H9 (cell line): ENCODE measurements at regions not wholly inside any gene's neighbourhood (a gene's known extent, or its start where the extent isn't known, plus 50 kb on each side); places are given as distances from the start of the nearest gene placed in this dataset.

Experiments
- DNase-seq: peaks from one replicate; pipeline ENCODE4 v3.0.0-alpha.2; 2017
- H2AFZ ChIP-seq: one replicate; pipeline ENCODE4 v1.6.1; 2013; ENCODE audit warnings: mild to moderate bottlenecking, low read length, control low read depth, moderate library complexity
- H2AK5ac ChIP-seq: 2 replicates; pipeline ENCODE4 v1.6.1; 2013; ENCODE audit warnings: low read length, control low read depth, mixed read lengths; ENCODE audit not compliant: insufficient read length
- H2BK120ac ChIP-seq: one replicate; pipeline ENCODE4 v1.6.1; 2013; ENCODE audit warnings: low read depth, mild to moderate bottlenecking, low read length, control low read depth, inconsistent platforms; ENCODE audit not compliant: poor library complexity, severe bottlenecking
- H2BK12ac ChIP-seq: 2 replicates; pipeline ENCODE4 v1.6.1; 2013; ENCODE audit warnings: low read length, control low read depth, mixed read lengths, low read depth; ENCODE audit not compliant: insufficient read length
- H2BK15ac ChIP-seq: 2 replicates; pipeline ENCODE4 v1.6.1; 2013; ENCODE audit warnings: low read depth, low read length, control low read depth
- H2BK20ac ChIP-seq: one replicate; pipeline ENCODE4 v1.6.1; 2013; ENCODE audit warnings: low read depth, mild to moderate bottlenecking, low read length, control low read depth, inconsistent platforms; ENCODE audit not compliant: poor library complexity, severe bottlenecking
- H2BK5ac ChIP-seq: 2 replicates; pipeline ENCODE4 v1.6.1; 2013; ENCODE audit warnings: low read length, control low read depth, mixed read lengths; ENCODE audit not compliant: insufficient read length
- H3K14ac ChIP-seq: 2 replicates; pipeline ENCODE4 v1.6.1; 2013; ENCODE audit warnings: low read length, control low read depth; ENCODE audit not compliant: insufficient read depth
- H3K18ac ChIP-seq: 2 replicates; pipeline ENCODE4 v1.6.1; 2013; ENCODE audit warnings: low read depth, mild to moderate bottlenecking, mixed read lengths, low read length, control low read depth; ENCODE audit not compliant: insufficient read length
- H3K23ac ChIP-seq: 2 replicates; pipeline ENCODE4 v1.6.1; 2013; ENCODE audit warnings: low read length, control low read depth, mixed read lengths, low read depth; ENCODE audit not compliant: insufficient read length
- H3K23me2 ChIP-seq: 2 replicates; pipeline ENCODE4 v1.6.1; 2013; ENCODE audit warnings: low read depth, mild to moderate bottlenecking, mixed read lengths, low read length, control low read depth; ENCODE audit not compliant: insufficient read length, poor library complexity, severe bottlenecking
- H3K27ac ChIP-seq: 2 replicates; pipeline ENCODE4 v1.5.1; 2013; ENCODE audit warnings: low read length, control low read depth, mixed read lengths, low read depth; ENCODE audit not compliant: insufficient read length
- H3K27me3 ChIP-seq: 2 replicates; pipeline ENCODE4 v1.6.1; 2013; ENCODE audit warnings: low read length, control low read depth, inconsistent platforms; ENCODE audit not compliant: insufficient read depth
- H3K4ac ChIP-seq: 2 replicates; pipeline ENCODE4 v1.6.1; 2013; ENCODE audit warnings: low read depth, mild to moderate bottlenecking, control low read depth, inconsistent platforms, low read length, moderate library complexity
- H3K4me1 ChIP-seq: 2 replicates; pipeline ENCODE4 v1.6.1; 2013; ENCODE audit warnings: low read length, control low read depth, inconsistent platforms; ENCODE audit not compliant: insufficient read depth
- H3K4me2 ChIP-seq: 2 replicates; pipeline ENCODE4 v1.6.1; 2013; ENCODE audit warnings: low read length, control low read depth, mixed read lengths; ENCODE audit not compliant: insufficient read length, insufficient read depth
- H3K56ac ChIP-seq: 2 replicates; pipeline ENCODE4 v1.6.1; 2013; ENCODE audit warnings: low read depth, mild to moderate bottlenecking, mixed read lengths, low read length, control low read depth; ENCODE audit not compliant: insufficient read length
- H3K79me1 ChIP-seq: 2 replicates; pipeline ENCODE4 v1.6.1; 2013; ENCODE audit warnings: low read depth, mild to moderate bottlenecking, moderate library complexity, low read length, control low read depth, inconsistent platforms; ENCODE audit not compliant: insufficient read depth, poor library complexity, severe bottlenecking
- H3K79me2 ChIP-seq: 2 replicates; pipeline ENCODE4 v1.6.1; 2013; ENCODE audit warnings: low read length, control low read depth, inconsistent platforms; ENCODE audit not compliant: insufficient read depth
- H3K9ac ChIP-seq: 2 replicates; pipeline ENCODE4 v1.6.1; 2013; ENCODE audit warnings: low read length, control low read depth, mixed read lengths; ENCODE audit not compliant: insufficient read length; ENCODE audit errors: extremely low read depth
- H3K9me3 ChIP-seq: one replicate; pipeline ENCODE4 v1.6.1; 2013; ENCODE audit warnings: low read depth, low read length, inconsistent platforms; ENCODE audit not compliant: control insufficient read depth
- H3T11ph ChIP-seq: one replicate; pipeline ENCODE4 v1.6.1; 2013; ENCODE audit warnings: mild to moderate bottlenecking, low read length, control low read depth, inconsistent platforms
- H4K20me1 ChIP-seq: one replicate; pipeline ENCODE4 v1.6.1; 2013; ENCODE audit not compliant: control insufficient read depth, insufficient read length, insufficient read depth
- H4K5ac ChIP-seq: 2 replicates; pipeline ENCODE4 v1.6.1; 2013; ENCODE audit warnings: low read depth, mild to moderate bottlenecking, mixed read lengths, low read length, control low read depth; ENCODE audit not compliant: insufficient read length
- H4K8ac ChIP-seq: replicated peaks from 2 replicates; pipeline ENCODE4 v1.6.1; 2013; ENCODE audit warnings: low read length, control low read depth, mixed read lengths, low read depth; ENCODE audit not compliant: insufficient read length
- H4K91ac ChIP-seq: 2 replicates; pipeline ENCODE4 v1.6.1; 2013; ENCODE audit warnings: low read depth, mild to moderate bottlenecking, moderate library complexity, mixed read lengths, low read length, control low read depth; ENCODE audit not compliant: insufficient read length
- H3K27ac Mint-ChIP-seq, 3 experiments: 2 replicates in 2 of 3; 3 replicates in 1 of 3; pipeline ENCODE4 v1.8.0; 2020 to 2021; ENCODE audit warnings: mixed read lengths in 3 of 3, mild to moderate bottlenecking in 1 of 3, moderate library complexity in 1 of 3
- H3K27me3 Mint-ChIP-seq: 2 replicates; pipeline ENCODE4 v1.8.0; 2021; ENCODE audit warnings: low read depth, mild to moderate bottlenecking, moderate library complexity, mixed read lengths
- H3K36me3 Mint-ChIP-seq, 3 experiments: 2 replicates in 2 of 3; 3 replicates in 1 of 3; pipeline ENCODE4 v1.8.0; 2020 to 2021; ENCODE audit warnings: low read depth in 3 of 3, mixed read lengths in 3 of 3; ENCODE audit not compliant: insufficient read depth in 1 of 3
- H3K4me1 Mint-ChIP-seq, 2 experiments: 2 replicates each; pipeline ENCODE4 v1.8.0; 2020; ENCODE audit warnings: mixed read lengths in 2 of 2
- H3K4me3 Mint-ChIP-seq, 2 experiments: 2 replicates in 1 of 2; 3 replicates in 1 of 2; pipeline ENCODE4 v1.8.0; 2020 to 2021; ENCODE audit warnings: mild to moderate bottlenecking in 2 of 2, mixed read lengths in 2 of 2, moderate library complexity in 1 of 2
- H3K9me3 Mint-ChIP-seq, 2 experiments: 2 replicates in 1 of 2; 3 replicates in 1 of 2; pipeline ENCODE4 v1.8.0; 2020; ENCODE audit warnings: mild to moderate bottlenecking in 2 of 2, mixed read lengths in 2 of 2, moderate library complexity in 1 of 2
- WGBS: extraction: QIAGEN DNeasy Blood & Tissue Kit; methylation state at CpG from one replicate; pipeline ENCODE4 v1.1.7; 2013; ENCODE audit warnings: missing lambda C conversion rate, low lambda C conversion rate, mixed read lengths; ENCODE audit not compliant: insufficient read length; ENCODE audit errors: extremely low coverage; 5-methylcytosine and 5-hydroxymethylcytosine counted together
- TF ChIP-seq, protein P1 (sequence below): fragments of 200-600 bp; sonication (generic); conservative IDR thresholded peaks from 3 replicates; pipeline ENCODE4 v1.8.0; 2021; ENCODE audit warnings: antibody characterized with exemption, mild to moderate bottlenecking

DNA sequence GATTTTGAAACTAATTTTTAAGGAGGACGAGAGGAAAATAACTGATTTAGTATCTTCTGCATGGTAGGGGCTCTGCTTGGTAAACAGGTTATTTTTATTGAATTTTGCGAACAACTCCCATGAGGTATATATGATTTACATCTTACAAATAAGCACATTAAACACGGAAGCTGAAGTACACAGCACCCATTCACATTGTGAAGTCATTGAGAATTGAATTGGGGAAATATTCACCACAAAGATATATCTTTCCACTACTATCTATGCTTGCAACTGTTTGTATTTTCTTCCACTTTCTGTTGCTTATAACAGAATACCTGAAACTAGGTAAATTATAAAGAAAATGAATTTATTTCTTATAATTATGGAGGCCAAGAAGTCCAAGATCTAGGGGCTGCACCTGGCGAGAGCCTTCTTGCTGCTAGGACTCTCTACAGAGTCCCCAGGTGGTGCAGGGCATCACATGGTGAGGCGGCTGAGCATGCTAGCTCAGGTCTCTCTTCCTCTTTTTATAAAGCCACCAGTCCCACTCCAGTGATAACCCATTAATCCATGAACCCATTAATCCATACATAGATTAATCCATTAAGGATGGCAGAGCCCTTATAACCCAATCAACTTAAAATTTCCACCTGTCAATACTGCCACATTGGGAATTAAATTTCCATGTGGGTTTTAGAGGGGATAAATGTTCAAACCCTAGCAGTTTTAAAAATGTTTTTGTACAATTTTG is 79.0 kb upstream of the ZNF608 start:
- no peak overlapping the region for H3K27ac Mint-ChIP-seq
- DNase-seq: no peak
- Histone ChIP-seq H4K8ac (no peak overlapping the region), H4K5ac (no peak overlapping the region), H2AK5ac (no peak overlapping the region), H2BK15ac (no peak overlapping the region), H2BK120ac (no peak overlapping the region), H3K23me2 (no peaks in the 10 kb centered on the region), H3K9ac (no peak overlapping the region), H3K79me1 (no peaks in the 10 kb centered on the region), H3K23ac (no peak overlapping the region), H2BK5ac (no peak overlapping the region), H3K56ac (no peak overlapping the region), H3K79me2 (no peaks in the 10 kb centered on the region), H3K14ac (no peak overlapping the region), H3K18ac (no peak overlapping the region), H3K4me1 (peaks cover 3% of the 10 kb centered on the region; the same call in 1 of the 2 replicates), H3K9me3 (no peaks in the 10 kb centered on the region), H3K27me3 (no peaks in the 10 kb centered on the region), H3T11ph (no peak overlapping the region), H2BK12ac (no peak overlapping the region), H3K4ac (no peak overlapping the region), H4K91ac (no peak overlapping the region), H3K4me2 (no peak overlapping the region), H3K27ac (no peak overlapping the region), H4K20me1 (no peaks in the 10 kb centered on the region), H2BK20ac (no peak overlapping the region), H2AFZ (no peak overlapping the region)
- WGBS: no CpG with 5 or more reads among the region's 5 CpGs
- peaks cover 15 to 17% of the 10 kb centered on the region in 2 experiments for H3K4me1 Mint-ChIP-seq
- H3K36me3 Mint-ChIP-seq: no peaks in the 10 kb centered on the region; a peak in 1 of 7 replicates
- no peaks in the 10 kb centered on the region for H3K9me3 Mint-ChIP-seq
- H3K4me3 Mint-ChIP-seq: no peak overlapping the region
- TF ChIP-seq, protein P1, sequence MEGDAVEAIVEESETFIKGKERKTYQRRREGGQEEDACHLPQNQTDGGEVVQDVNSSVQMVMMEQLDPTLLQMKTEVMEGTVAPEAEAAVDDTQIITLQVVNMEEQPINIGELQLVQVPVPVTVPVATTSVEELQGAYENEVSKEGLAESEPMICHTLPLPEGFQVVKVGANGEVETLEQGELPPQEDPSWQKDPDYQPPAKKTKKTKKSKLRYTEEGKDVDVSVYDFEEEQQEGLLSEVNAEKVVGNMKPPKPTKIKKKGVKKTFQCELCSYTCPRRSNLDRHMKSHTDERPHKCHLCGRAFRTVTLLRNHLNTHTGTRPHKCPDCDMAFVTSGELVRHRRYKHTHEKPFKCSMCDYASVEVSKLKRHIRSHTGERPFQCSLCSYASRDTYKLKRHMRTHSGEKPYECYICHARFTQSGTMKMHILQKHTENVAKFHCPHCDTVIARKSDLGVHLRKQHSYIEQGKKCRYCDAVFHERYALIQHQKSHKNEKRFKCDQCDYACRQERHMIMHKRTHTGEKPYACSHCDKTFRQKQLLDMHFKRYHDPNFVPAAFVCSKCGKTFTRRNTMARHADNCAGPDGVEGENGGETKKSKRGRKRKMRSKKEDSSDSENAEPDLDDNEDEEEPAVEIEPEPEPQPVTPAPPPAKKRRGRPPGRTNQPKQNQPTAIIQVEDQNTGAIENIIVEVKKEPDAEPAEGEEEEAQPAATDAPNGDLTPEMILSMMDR: no peak
- no peaks in the 10 kb centered on the region for H3K27me3 Mint-ChIP-seq
